Gastrocnemius medialis (tissue), 4 donors: ENCODE measurements at regions not wholly inside any gene's neighbourhood (a gene's known extent, or its start where the extent isn't known, plus 50 kb on each side); places are given as distances from the start of the nearest gene placed in this dataset.

Source experiments
- POLR2A ChIP-seq, 2 donors: fragments of 450-650 bp; IDR thresholded peaks; one replicate each; pipeline ENCODE4 v1.6.1; 2017; ENCODE audit warnings: antibody characterized with exemption in 2 of 2, mild to moderate bottlenecking in 2 of 2, moderate library complexity in 2 of 2
- TF ChIP-seq, protein P1 (sequence below), 5 experiments: fragments of 450-650 bp in 3 of 5; fragments of 200-600 bp in 2 of 5; sonication (generic) in 2 of 5; IDR thresholded peaks in 4 of 5; conservative IDR thresholded peaks in 1 of 5; 1 replicate in 4 of 5; 2 replicates in 1 of 5; pipeline ENCODE4 v1.5.1; 2016 to 2019; ENCODE audit warnings: antibody characterized with exemption in 5 of 5, mild to moderate bottlenecking in 3 of 5, moderate library complexity in 3 of 5

DNA sequence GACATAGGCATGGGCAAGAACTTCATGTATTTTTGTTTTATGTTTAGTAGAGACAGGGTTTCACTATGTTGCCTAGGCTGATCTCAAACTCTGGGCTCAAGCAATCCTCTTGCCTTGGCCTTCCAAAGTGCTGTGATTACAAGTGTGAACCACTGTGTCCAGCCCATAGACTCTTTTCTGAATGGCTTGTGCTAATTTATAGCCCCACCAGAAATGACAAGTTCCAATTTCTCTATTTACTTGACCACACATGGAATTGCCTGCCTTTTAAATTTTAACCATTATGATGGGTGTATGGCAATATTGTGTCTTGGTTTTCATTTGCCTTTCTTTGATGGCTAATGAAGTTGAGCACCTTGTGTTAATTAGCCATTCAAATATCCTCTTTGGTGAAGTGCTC lies 85.8 kb upstream of the NECTIN1 start:
- TF ChIP-seq, protein P1, sequence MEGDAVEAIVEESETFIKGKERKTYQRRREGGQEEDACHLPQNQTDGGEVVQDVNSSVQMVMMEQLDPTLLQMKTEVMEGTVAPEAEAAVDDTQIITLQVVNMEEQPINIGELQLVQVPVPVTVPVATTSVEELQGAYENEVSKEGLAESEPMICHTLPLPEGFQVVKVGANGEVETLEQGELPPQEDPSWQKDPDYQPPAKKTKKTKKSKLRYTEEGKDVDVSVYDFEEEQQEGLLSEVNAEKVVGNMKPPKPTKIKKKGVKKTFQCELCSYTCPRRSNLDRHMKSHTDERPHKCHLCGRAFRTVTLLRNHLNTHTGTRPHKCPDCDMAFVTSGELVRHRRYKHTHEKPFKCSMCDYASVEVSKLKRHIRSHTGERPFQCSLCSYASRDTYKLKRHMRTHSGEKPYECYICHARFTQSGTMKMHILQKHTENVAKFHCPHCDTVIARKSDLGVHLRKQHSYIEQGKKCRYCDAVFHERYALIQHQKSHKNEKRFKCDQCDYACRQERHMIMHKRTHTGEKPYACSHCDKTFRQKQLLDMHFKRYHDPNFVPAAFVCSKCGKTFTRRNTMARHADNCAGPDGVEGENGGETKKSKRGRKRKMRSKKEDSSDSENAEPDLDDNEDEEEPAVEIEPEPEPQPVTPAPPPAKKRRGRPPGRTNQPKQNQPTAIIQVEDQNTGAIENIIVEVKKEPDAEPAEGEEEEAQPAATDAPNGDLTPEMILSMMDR (IDR thresholded peaks at IDR 0.05 in 4 of 5, conservative IDR thresholded peaks at IDR 0.05 in 1 of 5): no peak
- TF ChIP-seq POLR2A (IDR thresholded peaks at IDR 0.05): no peak
